Transverse colon (tissue), 4 donors: ENCODE measurements at regions not wholly inside any gene's neighbourhood (a gene's known extent, or its start where the extent isn't known, plus 50 kb on each side); places are given as distances from the start of the nearest gene placed in this dataset.

Source experiments
- DNase-seq: peaks from one replicate; pipeline ENCODE4 v3.0.0-alpha.2; 2019
- H3K27ac ChIP-seq, 4 donors: fragments of 200-600 bp; sonication (generic); 2 replicates each; pipeline ENCODE4 v1.5.1; 2016 to 2018; ENCODE audit warnings: inconsistent platforms in 4 of 4
- H3K27me3 ChIP-seq: fragments of 200-600 bp; sonication (generic); 2 replicates; pipeline ENCODE4 v1.5.1; 2017; ENCODE audit warnings: inconsistent platforms
- H3K36me3 ChIP-seq, 4 donors: fragments of 200-600 bp; sonication (generic); 2 replicates each; pipeline ENCODE4 v1.5.1; 2017 to 2019; ENCODE audit warnings: inconsistent platforms in 4 of 4
- H3K4me1 ChIP-seq, 4 donors: fragments of 200-600 bp; sonication (generic); 2 replicates each; pipeline ENCODE4 v1.5.1; 2017 to 2020; ENCODE audit warnings: inconsistent platforms in 4 of 4
- H3K4me3 ChIP-seq, 4 donors: fragments of 200-600 bp; sonication (generic); 1 replicate in 1 of 4; 2 replicates in 3 of 4; pipeline versions ENCODE4 v1.5.1 to v1.6.1; 2017 to 2019; ENCODE audit warnings: inconsistent platforms in 4 of 4
- H3K9me3 ChIP-seq, 2 donors: fragments of 200-600 bp; sonication (generic); 2 replicates each; pipeline ENCODE4 v1.5.1; 2017 to 2019; ENCODE audit warnings: inconsistent platforms in 2 of 2
- EP300 ChIP-seq: sonication (generic); formaldehyde crosslinking; IDR thresholded peaks from one replicate; pipeline ENCODE4 v1.6.1; 2017; ENCODE audit warnings: antibody characterized with exemption, low read depth
- POLR2A ChIP-seq: fragments of 450-650 bp; IDR thresholded peaks from one replicate; pipeline ENCODE4 v1.6.1; 2016; ENCODE audit warnings: antibody characterized with exemption, mild to moderate bottlenecking, moderate library complexity
- POLR2AphosphoS5 ChIP-seq, 3 donors: sonication (generic); formaldehyde crosslinking; IDR thresholded peaks; one replicate each; pipeline ENCODE4 v1.6.1; 2016; ENCODE audit warnings: antibody characterized with exemption in 3 of 3
- WGBS, 2 donors: methylation state at CpG; one replicate each; pipeline ENCODE4 v1.1.5; 2018; ENCODE audit warnings: low coverage in 1 of 2; 5-methylcytosine and 5-hydroxymethylcytosine counted together
- in situ Hi-C, 4 donors: fragments of 200-750 bp; cut with MboI; loops; one replicate each; pipeline versions ENCODE4 v1.15.0 to v1.15.1; 2017; ENCODE audit warnings: low sequenced_read_pairs in 3 of 4, low pct_ligation_motif_present in 1 of 4, low pct_unique_long_range_greater_than_20kb in 1 of 4
- intact Hi-C: fragments of 100-400 bp; cut with DNase I; formaldehyde crosslinking; loops from one replicate; pipeline ENCODE4 v1.15.1; 2023; ENCODE audit warnings: low total_unique reads
- TF ChIP-seq, protein P1 (sequence below), 5 experiments: fragments of 200-600 bp in 3 of 5; fragments of 450-650 bp in 2 of 5; sonication (generic) in 3 of 5; IDR thresholded peaks; 1 replicate in 2 of 5; 2 replicates in 3 of 5; pipeline ENCODE4 v1.5.1; 2016 to 2017; ENCODE audit warnings: antibody characterized with exemption in 5 of 5, inconsistent platforms in 3 of 5, mild to moderate bottlenecking in 2 of 5, moderate library complexity in 1 of 5

DNA sequence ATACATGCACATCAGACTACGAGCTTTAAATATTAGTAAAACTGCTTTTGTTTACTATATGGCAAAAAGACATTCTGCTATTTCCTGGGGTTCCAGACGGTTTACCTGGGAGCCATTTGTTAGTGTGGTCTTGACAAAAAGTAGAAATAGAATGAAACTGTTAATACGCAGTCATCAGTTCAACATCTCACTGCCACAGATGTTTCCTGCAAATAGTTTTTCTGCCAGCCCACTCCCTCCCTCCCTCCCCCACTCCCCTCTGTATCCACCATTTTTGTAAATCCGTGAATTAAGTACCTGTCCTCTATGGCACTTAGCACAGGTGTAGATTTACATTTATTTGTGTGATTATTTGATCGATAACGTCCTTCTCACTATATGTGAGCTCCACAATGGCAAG lies 74.6 kb upstream of the TPK1 start:
- intact Hi-C loops, result no loop called here
- TF ChIP-seq POLR2A (no peak), EP300 (no peak), POLR2AphosphoS5 (IDR thresholded peaks at IDR 0.05) (no peak)
- TF ChIP-seq, protein P1, sequence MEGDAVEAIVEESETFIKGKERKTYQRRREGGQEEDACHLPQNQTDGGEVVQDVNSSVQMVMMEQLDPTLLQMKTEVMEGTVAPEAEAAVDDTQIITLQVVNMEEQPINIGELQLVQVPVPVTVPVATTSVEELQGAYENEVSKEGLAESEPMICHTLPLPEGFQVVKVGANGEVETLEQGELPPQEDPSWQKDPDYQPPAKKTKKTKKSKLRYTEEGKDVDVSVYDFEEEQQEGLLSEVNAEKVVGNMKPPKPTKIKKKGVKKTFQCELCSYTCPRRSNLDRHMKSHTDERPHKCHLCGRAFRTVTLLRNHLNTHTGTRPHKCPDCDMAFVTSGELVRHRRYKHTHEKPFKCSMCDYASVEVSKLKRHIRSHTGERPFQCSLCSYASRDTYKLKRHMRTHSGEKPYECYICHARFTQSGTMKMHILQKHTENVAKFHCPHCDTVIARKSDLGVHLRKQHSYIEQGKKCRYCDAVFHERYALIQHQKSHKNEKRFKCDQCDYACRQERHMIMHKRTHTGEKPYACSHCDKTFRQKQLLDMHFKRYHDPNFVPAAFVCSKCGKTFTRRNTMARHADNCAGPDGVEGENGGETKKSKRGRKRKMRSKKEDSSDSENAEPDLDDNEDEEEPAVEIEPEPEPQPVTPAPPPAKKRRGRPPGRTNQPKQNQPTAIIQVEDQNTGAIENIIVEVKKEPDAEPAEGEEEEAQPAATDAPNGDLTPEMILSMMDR (IDR thresholded peaks at IDR 0.05), result no peak
- in situ Hi-C loops, result no loop called here
- Histone ChIP-seq H3K4me1 (peaks cover 0 to 18% (median 6%) of the 10 kb centered on the region in 4 donors), H3K9me3 (no peaks in the 10 kb centered on the region), H3K27ac (no peak overlapping the region), H3K4me3 (no peak overlapping the region), H3K27me3 (no peaks in the 10 kb centered on the region), H3K36me3 (no peaks in the 10 kb centered on the region)
- DNase-seq, result no peak
- 70 to 79% methylated on average over 5 to 6 of the region's 6 CpGs for WGBS, 2 donors

DNA sequence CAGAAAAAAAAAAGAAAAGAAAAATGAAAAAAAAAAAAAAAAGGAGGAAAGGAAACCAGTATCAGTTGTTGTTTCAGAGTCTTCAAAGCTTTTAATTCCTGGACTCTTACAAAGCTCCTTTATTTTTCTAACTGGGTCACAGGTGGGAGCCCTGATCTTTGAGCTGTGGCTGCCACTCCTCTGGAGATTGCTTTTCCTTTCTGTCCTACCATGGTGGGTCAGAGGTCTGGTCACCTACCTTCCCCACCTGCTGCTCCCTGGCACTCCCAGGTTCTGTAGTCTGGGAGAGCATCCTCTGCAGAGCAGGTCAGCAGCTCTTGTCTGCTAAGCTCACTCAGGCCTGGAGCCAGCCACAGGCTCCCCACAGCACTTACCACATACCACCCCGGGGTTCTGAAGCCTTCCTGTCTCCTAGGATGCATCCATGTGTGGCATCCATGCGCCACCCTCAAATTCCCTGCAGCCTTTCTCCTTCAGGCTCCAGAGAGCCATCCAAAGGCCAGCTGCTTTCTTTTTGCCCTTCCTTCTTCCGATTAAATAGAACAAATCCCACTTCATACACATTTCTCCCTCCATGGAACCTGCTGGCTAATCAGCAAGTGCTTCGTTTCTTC lies 73.2 kb upstream of the TPK1 start:
- Histone ChIP-seq H3K27me3 (no peaks in the 10 kb centered on the region), H3K4me3 (no peak overlapping the region), H3K27ac (no peak overlapping the region), H3K4me1 (peaks cover 0 to 18% (median 6%) of the 10 kb centered on the region in 4 donors), H3K36me3 (no peaks in the 10 kb centered on the region), H3K9me3 (no peaks in the 10 kb centered on the region)
- in situ Hi-C loops, result no loop called here
- DNase-seq, result peak; percentile 30
- TF ChIP-seq POLR2AphosphoS5 (IDR thresholded peaks at IDR 0.05), result no peak
- TF ChIP-seq, protein P1 (IDR thresholded peaks at IDR 0.05), result no peak
- TF ChIP-seq EP300, result no peak
- no peak for TF ChIP-seq POLR2A
- WGBS, 2 donors, result 69 to 83% methylated on average over 3 to 4 of the region's 4 CpGs
- intact Hi-C loops, result no loop called here

DNA sequence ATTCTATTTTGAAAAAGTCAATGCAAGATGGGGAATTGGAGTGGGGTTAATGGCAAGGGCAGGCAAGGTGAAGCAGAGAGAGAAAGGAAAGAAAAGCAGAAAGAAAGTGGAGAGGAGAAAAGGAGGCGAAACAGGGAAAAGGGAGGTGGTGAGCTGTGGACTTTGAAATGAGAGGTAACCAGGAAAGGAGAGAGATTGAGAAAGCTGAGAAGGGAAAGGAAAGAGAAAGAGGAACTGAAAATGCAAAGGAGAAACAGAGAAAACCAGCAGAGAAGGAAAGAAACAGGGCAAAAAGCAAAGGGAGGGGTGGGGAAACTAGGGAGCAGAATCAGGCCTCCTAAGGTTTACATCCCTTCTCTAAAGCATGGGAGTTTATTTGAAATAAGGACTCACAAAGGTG lies 72.5 kb upstream of the TPK1 start:
- H3K36me3 ChIP-seq, result no peaks in the 10 kb centered on the region
- H3K4me3 ChIP-seq, result no peak overlapping the region
- intact Hi-C loops (no loop called here), in situ Hi-C loops (no loop called here)
- WGBS, 2 donors, result 83% methylated on average over 1 of the region's 1 CpG; no CpG with 5 or more reads in 1 of the 2 donors
- peaks cover 0 to 18% (median 6%) of the 10 kb centered on the region in 4 donors for H3K4me1 ChIP-seq
- peak overlapping the region in 2 of 4 donors; percentile 17 to 37 for H3K27ac ChIP-seq
- no peak for DNase-seq
- TF ChIP-seq, protein P1 (IDR thresholded peaks at IDR 0.05), result no peak
- no peak for TF ChIP-seq POLR2A
- TF ChIP-seq EP300, result no peak
- no peak for TF ChIP-seq POLR2AphosphoS5 (IDR thresholded peaks at IDR 0.05)
- no peaks in the 10 kb centered on the region for H3K9me3 ChIP-seq
- no peaks in the 10 kb centered on the region for H3K27me3 ChIP-seq

DNA sequence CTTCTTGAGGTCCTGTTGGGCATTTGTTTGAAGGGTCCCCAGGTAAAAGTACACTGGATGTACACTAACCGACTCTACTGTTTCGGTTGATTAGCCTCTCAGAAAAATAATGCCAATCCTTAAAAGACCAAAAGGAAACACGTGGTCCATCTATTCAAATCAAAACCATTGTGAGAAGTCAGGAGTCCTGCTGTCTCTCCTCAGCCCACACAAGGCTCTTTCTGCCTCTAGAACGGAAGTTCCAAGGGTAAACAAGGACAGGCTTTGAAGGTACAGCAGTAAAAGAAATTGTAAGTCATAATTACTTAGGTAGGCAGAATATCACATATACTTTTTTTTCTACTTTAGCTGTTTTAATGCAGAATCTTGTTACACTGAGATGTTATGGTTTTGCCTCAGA lies 71.7 kb upstream of the TPK1 start:
- Histone ChIP-seq H3K9me3 (no peaks in the 10 kb centered on the region), H3K27ac (no peak overlapping the region), H3K36me3 (no peaks in the 10 kb centered on the region), H3K4me1 (peaks cover 0 to 18% (median 6%) of the 10 kb centered on the region in 4 donors), H3K27me3 (no peaks in the 10 kb centered on the region), H3K4me3 (no peak overlapping the region)
- TF ChIP-seq POLR2A (no peak), EP300 (no peak), POLR2AphosphoS5 (IDR thresholded peaks at IDR 0.05) (no peak)
- TF ChIP-seq, protein P1 (IDR thresholded peaks at IDR 0.05), result no peak
- WGBS, 2 donors, result 42 to 50% methylated on average over 4 of the region's 4 CpGs
- no peak for DNase-seq
- in situ Hi-C loops, result no loop called here
- intact Hi-C loops, result no loop called here
